ENCODE measurements at regions not wholly inside any gene's neighbourhood (a gene's known extent, or its start where the extent isn't known, plus 50 kb on each side); places are given as distances from the start of the nearest gene placed in this dataset.
A peak's percentile ranks its signal among the peaks of the same experiment; 100 is the strongest.

DNA sequence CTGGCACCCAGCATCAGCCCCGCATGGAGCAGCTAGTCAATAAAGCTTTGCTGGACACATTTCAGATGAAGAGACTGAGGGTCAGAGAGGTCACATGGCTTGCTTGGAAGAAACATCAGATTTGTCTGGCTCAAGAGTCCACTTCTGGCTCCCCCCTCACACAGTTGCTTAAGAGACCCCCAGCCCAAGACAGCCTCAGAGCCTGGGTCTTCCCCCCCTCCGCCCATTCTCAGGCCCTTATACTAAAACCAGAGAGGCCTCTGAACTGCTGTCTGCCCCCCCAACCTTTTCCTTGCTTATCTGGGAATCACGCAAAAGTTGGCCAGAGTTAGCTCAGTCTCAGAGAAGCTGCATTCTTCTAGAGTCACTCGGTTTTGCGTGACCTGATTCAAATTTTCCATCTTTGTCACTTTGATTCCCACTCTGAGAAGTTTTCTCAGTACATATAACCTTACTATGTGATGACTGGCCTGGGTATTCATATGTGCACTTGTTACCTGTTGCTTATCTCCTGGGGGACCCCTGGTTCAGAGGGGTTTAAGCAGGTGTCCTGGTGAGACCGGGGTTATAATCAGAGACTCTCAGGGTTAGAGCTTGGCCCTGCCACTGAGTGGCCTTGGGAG, 145.4 kb upstream of the IER5L start:
- H3K4me3 ChIP-seq (ENCODE audit: insufficient read depth, low read depth, low read length, poor library complexity, severe bottlenecking), result no peak overlapping the region
- no peaks in the 10 kb centered on the region for H3K36me3 ChIP-seq (ENCODE audit: control insufficient read depth, insufficient read depth, low read length)
- no peaks in the 10 kb centered on the region for H3K9me3 ChIP-seq (ENCODE audit: control insufficient read depth, low read length)
- no peak for DNase-seq
- H3K27me3 ChIP-seq (replicated peaks; ENCODE audit: control insufficient read depth, insufficient read depth, low read length, poor library complexity, severe bottlenecking), result no peaks in the 10 kb centered on the region
- peaks cover 19% of the 10 kb centered on the region for H3K4me1 ChIP-seq (ENCODE audit: control insufficient read depth, insufficient read depth, low read length, poor library complexity, severe bottlenecking)
- no peak overlapping the region for H3K27ac ChIP-seq (ENCODE audit: insufficient read depth, low read length, poor library complexity, severe bottlenecking)

DNA sequence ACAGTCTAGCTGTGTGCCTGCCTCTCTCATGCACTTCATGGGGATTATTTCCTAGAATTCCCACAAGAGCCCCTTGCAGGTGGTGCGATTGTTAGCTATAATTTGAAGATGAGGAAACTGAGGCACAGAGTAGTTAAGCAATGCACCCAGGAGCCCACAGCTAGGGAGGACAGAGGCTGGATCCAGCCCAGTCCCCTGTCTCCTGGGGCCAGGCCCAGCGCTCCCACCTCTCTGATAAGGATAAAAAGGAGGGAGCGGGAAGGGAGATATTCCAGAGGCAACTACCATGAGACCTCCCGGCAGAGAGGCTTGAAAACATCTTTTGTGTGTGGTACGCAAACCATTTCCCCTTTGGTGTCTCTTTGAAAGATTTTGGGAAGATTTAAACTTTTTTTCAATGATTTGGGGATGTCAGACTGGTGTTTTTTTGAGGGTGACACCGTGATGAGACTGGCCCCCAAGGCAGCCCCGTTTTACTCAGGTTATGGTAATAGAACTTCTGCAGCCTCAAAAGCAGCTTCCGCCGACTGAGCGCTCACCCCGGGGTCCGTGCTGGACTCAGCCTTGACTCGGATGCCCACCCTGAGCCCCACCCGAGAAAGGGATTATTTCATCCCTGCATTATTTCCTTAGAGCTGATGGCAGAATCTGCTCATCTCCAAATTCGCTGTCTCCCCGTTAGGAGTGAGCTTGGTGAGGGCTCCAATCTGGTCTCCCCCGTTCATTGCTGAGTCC, 144.7 kb upstream of the IER5L start:
- DNase-seq, result no peak
- Histone ChIP-seq H3K4me1 (ENCODE audit: control insufficient read depth, insufficient read depth, low read length, poor library complexity, severe bottlenecking) (peaks cover 14% of the 10 kb centered on the region), H3K4me3 (ENCODE audit: insufficient read depth, low read depth, low read length, poor library complexity, severe bottlenecking) (no peak overlapping the region), H3K9me3 (ENCODE audit: control insufficient read depth, low read length) (no peaks in the 10 kb centered on the region), H3K27ac (ENCODE audit: insufficient read depth, low read length, poor library complexity, severe bottlenecking) (no peak overlapping the region), H3K27me3 (replicated peaks; ENCODE audit: control insufficient read depth, insufficient read depth, low read length, poor library complexity, severe bottlenecking) (no peaks in the 10 kb centered on the region), H3K36me3 (ENCODE audit: control insufficient read depth, insufficient read depth, low read length) (no peaks in the 10 kb centered on the region)

DNA sequence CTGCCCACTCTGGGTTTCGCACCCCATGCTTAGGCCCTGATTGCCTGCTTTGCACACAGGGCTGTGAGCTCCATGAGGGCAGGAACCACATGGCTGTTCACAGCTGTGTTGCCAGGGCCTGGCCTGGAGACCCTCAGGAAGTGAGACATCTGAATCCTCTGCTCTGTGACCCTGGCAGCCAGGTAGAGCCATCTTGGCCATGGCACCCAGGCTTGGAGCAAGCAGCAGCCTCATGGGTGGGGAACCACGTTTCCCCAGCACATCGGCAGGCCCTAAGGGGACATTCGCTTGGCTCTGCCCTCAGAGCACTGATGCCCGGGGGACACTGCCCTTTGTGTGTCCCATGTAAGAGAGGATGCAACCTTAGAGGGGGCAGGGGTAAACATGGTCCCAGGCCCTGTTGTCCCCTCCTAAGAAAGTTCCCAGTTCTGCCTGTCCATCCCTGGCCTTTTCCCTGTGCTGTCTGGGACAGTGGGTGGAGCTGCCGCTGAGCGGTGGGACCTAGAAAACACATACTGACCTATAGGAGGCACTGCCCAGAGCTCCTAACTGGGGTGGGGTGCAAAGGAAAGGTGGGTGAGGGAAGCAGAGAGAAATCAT, 144.1 kb upstream of the IER5L start:
- Histone ChIP-seq H3K4me3 (ENCODE audit: insufficient read depth, low read depth, low read length, poor library complexity, severe bottlenecking) (no peak overlapping the region), H3K27me3 (replicated peaks; ENCODE audit: control insufficient read depth, insufficient read depth, low read length, poor library complexity, severe bottlenecking) (no peaks in the 10 kb centered on the region), H3K27ac (ENCODE audit: insufficient read depth, low read length, poor library complexity, severe bottlenecking) (no peak overlapping the region), H3K9me3 (ENCODE audit: control insufficient read depth, low read length) (no peaks in the 10 kb centered on the region), H3K36me3 (ENCODE audit: control insufficient read depth, insufficient read depth, low read length) (no peaks in the 10 kb centered on the region), H3K4me1 (ENCODE audit: control insufficient read depth, insufficient read depth, low read length, poor library complexity, severe bottlenecking) (peaks cover 14% of the 10 kb centered on the region)
- DNase-seq, result no peak

DNA sequence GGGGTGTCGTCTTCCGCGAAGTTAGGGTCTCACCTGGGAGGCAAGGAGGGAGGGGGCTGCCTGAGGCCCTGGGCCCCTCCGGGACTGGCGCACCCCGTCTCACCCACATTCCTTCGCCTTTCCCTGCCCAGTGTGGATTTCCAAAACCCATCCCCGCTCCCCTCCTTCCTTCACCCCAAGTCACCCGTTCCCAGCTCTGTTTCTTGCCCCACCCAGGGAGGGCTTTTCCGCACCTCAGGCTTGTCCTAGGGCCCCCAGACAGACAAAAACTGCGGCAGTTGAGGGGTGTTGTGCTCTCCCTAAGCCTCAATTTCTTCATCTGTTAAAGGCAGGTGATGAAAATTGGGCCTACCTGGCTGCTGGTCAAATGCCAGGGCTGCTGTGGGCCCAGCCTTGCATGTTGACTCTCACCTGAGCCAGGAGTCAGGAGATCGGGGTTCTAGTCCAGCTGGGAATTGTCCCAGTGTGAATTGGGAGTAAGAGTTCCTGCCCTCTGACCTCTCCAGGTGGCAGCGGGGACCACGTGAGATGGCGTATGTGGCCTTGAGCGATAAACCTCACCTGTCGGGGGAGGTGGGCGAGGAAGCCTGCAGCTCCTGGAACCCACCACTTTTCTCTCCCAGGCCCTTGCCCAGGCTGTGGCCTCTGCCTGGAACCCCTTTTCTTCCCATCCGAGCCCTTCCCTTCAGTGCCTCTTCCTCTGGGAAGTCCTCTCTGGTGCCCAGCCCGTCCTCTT, 143.4 kb upstream of the IER5L start:
- Histone ChIP-seq H3K4me1 (ENCODE audit: control insufficient read depth, insufficient read depth, low read length, poor library complexity, severe bottlenecking) (peaks cover 14% of the 10 kb centered on the region), H3K36me3 (ENCODE audit: control insufficient read depth, insufficient read depth, low read length) (no peaks in the 10 kb centered on the region), H3K4me3 (ENCODE audit: insufficient read depth, low read depth, low read length, poor library complexity, severe bottlenecking) (peak overlapping the region; percentile 57), H3K27ac (ENCODE audit: insufficient read depth, low read length, poor library complexity, severe bottlenecking) (no peak overlapping the region), H3K27me3 (replicated peaks; ENCODE audit: control insufficient read depth, insufficient read depth, low read length, poor library complexity, severe bottlenecking) (no peaks in the 10 kb centered on the region), H3K9me3 (ENCODE audit: control insufficient read depth, low read length) (no peaks in the 10 kb centered on the region)
- no peak for DNase-seq

DNA sequence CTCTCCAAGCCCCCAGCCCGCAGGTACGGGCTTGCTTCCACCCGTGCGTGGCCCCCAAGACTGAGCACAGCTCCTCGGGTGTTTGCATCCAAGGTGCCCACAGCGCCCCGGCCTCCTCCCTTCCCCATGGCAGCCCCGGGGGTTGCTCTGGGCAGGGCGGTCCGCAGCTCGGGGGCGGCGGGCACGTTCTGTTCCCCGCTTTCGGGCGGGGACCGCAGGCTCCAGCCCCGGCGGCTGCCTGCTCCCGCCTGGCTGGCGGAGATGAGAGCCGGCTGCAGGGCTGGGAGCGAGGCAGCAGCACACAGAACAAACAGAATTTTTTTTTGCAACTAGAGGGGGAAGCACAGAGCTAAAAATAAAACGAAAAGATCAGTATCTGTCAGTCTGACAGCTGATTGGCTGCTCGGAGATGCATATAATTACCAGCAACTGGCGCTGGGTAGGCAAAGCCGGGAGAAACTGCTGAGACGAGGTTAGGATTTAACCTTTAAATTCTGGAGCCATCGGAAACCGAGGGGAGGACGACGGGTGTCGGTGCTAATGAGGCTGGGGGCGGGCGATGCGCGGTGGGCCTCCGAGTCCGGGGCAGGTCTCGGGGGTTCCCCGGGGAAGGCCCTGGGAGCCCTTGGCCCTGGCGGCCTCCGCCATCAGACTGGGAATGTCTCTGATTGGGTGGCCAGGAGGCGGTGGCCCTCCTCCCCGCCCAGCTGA, 142.7 kb upstream of the IER5L start:
- peak; percentile 16 to 45 (median 26) for DNase-seq
- Histone ChIP-seq H3K4me1 (ENCODE audit: control insufficient read depth, insufficient read depth, low read length, poor library complexity, severe bottlenecking) (peaks cover 14% of the 10 kb centered on the region), H3K27me3 (replicated peaks; ENCODE audit: control insufficient read depth, insufficient read depth, low read length, poor library complexity, severe bottlenecking) (no peaks in the 10 kb centered on the region), H3K4me3 (ENCODE audit: insufficient read depth, low read depth, low read length, poor library complexity, severe bottlenecking) (peak overlapping the region; percentile 57), H3K36me3 (ENCODE audit: control insufficient read depth, insufficient read depth, low read length) (no peaks in the 10 kb centered on the region), H3K27ac (ENCODE audit: insufficient read depth, low read length, poor library complexity, severe bottlenecking) (no peak overlapping the region), H3K9me3 (ENCODE audit: control insufficient read depth, low read length) (no peaks in the 10 kb centered on the region)

DNA sequence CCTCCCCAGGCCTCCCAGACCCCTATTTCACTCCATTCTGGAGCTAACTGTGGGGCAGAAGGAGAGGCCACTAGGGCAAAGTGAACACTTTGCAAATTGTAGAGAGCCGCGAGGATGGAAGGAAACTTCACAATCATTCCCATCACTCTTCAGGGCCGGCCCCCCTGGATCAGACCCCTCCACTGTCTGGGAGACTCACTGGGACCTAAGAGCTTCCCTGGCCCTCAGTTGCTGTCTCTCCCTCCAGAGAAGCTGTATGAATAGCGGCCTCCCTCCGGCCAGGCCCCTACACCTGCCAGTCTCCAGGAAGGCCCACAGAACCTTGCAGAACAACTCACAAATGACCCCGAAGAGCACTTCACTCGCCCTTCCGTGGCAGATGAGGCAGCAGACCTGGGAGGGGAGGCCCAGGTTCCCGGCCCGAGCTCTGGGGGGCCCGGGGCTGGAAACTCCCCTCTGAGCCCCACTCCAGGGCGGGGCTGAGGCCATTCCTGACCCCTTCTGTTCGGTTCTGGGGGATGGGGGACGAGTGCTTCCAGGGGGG, 141.9 kb upstream of the IER5L start:
- no peak for DNase-seq
- Histone ChIP-seq H3K4me3 (ENCODE audit: insufficient read depth, low read depth, low read length, poor library complexity, severe bottlenecking) (peak overlapping the region; percentile 57), H3K4me1 (ENCODE audit: control insufficient read depth, insufficient read depth, low read length, poor library complexity, severe bottlenecking) (peaks cover 14% of the 10 kb centered on the region), H3K9me3 (ENCODE audit: control insufficient read depth, low read length) (no peaks in the 10 kb centered on the region), H3K36me3 (ENCODE audit: control insufficient read depth, insufficient read depth, low read length) (no peaks in the 10 kb centered on the region), H3K27me3 (replicated peaks; ENCODE audit: control insufficient read depth, insufficient read depth, low read length, poor library complexity, severe bottlenecking) (no peaks in the 10 kb centered on the region), H3K27ac (ENCODE audit: insufficient read depth, low read length, poor library complexity, severe bottlenecking) (no peak overlapping the region)

DNA sequence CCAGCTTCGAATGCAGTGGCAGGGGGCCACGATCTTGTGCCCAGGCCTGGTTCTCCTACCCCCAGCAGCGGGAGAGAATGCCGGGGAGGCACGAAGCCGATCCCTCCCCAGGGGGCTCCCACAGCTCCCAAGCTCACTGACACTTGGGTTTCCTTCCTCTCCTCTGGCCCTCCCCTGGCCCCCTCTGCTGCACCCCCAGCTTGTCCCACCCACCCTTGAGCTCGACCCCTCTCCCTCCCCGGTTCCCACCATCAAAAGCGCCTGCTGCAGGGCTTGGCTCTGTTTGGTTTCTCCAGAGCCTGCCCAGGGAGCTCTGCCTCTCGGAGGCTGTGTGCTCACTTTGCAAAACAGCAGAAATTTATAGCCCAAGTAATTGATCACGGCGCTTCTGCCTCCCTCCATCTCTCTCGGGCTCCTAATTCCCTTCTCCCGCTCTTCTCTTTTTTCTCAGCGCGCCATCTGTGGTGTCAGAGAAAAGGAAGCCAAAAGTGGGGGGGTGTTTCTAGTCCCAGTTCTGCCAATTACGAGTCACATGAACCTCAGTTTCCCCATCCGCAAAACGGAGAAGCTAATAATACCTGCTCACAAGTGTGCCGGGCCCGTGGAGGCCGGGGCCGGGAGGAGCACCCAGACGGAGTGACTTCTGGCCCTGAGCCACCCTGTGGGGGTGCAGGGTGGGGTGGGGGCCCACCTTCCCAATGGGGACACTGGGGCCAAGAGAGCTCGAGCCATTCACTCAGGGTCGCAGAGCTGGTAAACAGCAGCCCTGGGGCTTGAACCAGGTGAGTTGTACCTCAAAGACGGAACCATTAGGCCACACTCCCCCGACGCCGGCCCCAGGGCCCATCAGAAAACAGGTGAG, 141.2 kb upstream of the IER5L start:
- H3K4me1 ChIP-seq (ENCODE audit: control insufficient read depth, insufficient read depth, low read length, poor library complexity, severe bottlenecking), result peaks cover 14% of the 10 kb centered on the region
- no peak overlapping the region for H3K4me3 ChIP-seq (ENCODE audit: insufficient read depth, low read depth, low read length, poor library complexity, severe bottlenecking)
- H3K27me3 ChIP-seq (replicated peaks; ENCODE audit: control insufficient read depth, insufficient read depth, low read length, poor library complexity, severe bottlenecking), result no peaks in the 10 kb centered on the region
- DNase-seq, result no peak
- H3K9me3 ChIP-seq (ENCODE audit: control insufficient read depth, low read length), result no peaks in the 10 kb centered on the region
- no peaks in the 10 kb centered on the region for H3K36me3 ChIP-seq (ENCODE audit: control insufficient read depth, insufficient read depth, low read length)
- H3K27ac ChIP-seq (ENCODE audit: insufficient read depth, low read length, poor library complexity, severe bottlenecking), result no peak overlapping the region

DNA sequence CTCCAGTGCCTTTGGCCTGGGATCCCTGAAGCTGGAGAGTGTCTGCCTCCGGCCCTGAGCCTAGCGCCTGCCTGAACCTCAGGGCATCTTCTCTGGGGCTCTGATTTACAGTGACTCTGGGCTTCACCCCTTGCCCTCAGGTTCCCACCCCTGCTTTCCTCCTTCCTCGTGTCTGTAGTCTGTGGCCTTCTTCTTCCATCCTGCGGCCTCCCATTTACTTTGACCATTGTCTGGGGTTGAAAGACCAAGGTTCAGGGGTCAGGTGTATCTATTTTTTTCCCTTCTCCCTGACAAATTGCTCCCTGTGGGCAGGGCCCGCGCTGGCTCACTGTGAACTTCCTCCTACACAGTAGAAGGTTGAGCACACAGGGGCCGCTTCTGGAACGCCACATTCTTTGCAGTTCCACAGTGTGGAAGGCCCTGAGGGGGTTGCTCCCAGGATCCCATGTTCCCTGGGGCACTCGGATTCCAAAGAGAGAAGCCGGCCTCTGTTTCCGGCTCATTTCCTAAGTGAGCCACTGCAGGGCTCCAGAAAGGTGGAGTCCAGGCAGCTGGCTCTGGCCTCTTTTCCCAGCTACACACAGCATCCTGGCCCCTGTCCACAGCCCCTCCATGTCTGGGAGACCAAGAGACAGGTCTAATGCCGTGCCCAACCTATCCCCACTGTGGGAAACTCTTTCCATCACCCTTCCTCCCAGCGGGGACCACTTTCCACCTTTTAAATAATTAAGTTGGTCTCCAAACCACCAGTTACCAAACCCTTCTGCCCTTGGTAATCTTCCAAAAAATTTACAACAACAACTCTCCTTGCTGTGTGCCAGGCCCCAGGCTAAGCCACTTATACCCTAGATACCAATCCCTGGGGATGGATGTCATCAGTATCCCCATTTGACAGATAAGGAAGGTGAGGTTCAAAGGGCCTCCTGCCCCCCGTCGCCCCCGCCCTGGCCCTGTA, 140.3 kb upstream of the IER5L start:
- H3K9me3 ChIP-seq (ENCODE audit: control insufficient read depth, low read length), result no peaks in the 10 kb centered on the region
- H3K27ac ChIP-seq (ENCODE audit: insufficient read depth, low read length, poor library complexity, severe bottlenecking), result no peak overlapping the region
- H3K4me3 ChIP-seq (ENCODE audit: insufficient read depth, low read depth, low read length, poor library complexity, severe bottlenecking), result no peak overlapping the region
- no peak for DNase-seq
- peaks cover 14% of the 10 kb centered on the region for H3K4me1 ChIP-seq (ENCODE audit: control insufficient read depth, insufficient read depth, low read length, poor library complexity, severe bottlenecking)
- H3K36me3 ChIP-seq (ENCODE audit: control insufficient read depth, insufficient read depth, low read length), result no peaks in the 10 kb centered on the region
- no peaks in the 10 kb centered on the region for H3K27me3 ChIP-seq (replicated peaks; ENCODE audit: control insufficient read depth, insufficient read depth, low read length, poor library complexity, severe bottlenecking)
